Mesenchymal stem cell (in vitro differentiated cells and primary cell): ENCODE measurements at regions not wholly inside any gene's neighbourhood (a gene's known extent, or its start where the extent isn't known, plus 50 kb on each side); places are given as distances from the start of the nearest gene placed in this dataset.
A peak's percentile ranks its signal among the peaks of the same experiment; 100 is the strongest.

Experiments used
- DNase-seq: peaks from one replicate; pipeline ENCODE4 v3.0.0-alpha.2; 2013
- H2AFZ ChIP-seq: one replicate; pipeline ENCODE4 v1.6.1; 2013; ENCODE audit warnings: low read depth, mild to moderate bottlenecking, control low read depth, inconsistent platforms, low read length, moderate library complexity
- H2AK5ac ChIP-seq: 2 replicates; pipeline ENCODE4 v1.6.1; 2013; ENCODE audit warnings: low read length, moderate library complexity, mild to moderate bottlenecking, inconsistent platforms; ENCODE audit not compliant: severe bottlenecking
- H2BK120ac ChIP-seq: one replicate; pipeline ENCODE4 v1.6.1; 2013; ENCODE audit warnings: low read depth, mild to moderate bottlenecking, inconsistent platforms, low read length, moderate library complexity
- H2BK12ac ChIP-seq, 2 experiments: one replicate each; pipeline ENCODE4 v1.6.1; 2013; ENCODE audit warnings: inconsistent platforms in 2 of 2, low read length in 2 of 2, mild to moderate bottlenecking in 2 of 2, moderate library complexity in 2 of 2, control low read depth in 1 of 2
- H2BK15ac ChIP-seq: one replicate; pipeline ENCODE4 v1.6.1; 2013; ENCODE audit warnings: mild to moderate bottlenecking, low read depth, inconsistent platforms; ENCODE audit not compliant: poor library complexity, severe bottlenecking
- H2BK5ac ChIP-seq: 2 replicates; pipeline ENCODE4 v1.6.1; 2013; ENCODE audit warnings: low read depth, mild to moderate bottlenecking, low read length, control low read depth, inconsistent platforms; ENCODE audit not compliant: poor library complexity, severe bottlenecking
- H3K14ac ChIP-seq, 2 experiments: one replicate each; pipeline ENCODE4 v1.6.1; 2013; ENCODE audit warnings: inconsistent platforms in 2 of 2, low read length in 2 of 2, control low read depth in 1 of 2, mild to moderate bottlenecking in 1 of 2, moderate library complexity in 1 of 2
- H3K18ac ChIP-seq, 2 experiments: one replicate each; pipeline ENCODE4 v1.6.1; 2013; ENCODE audit warnings: inconsistent platforms in 2 of 2, low read length in 2 of 2, control low read depth in 1 of 2, low read depth in 1 of 2, mild to moderate bottlenecking in 1 of 2
- H3K23ac ChIP-seq, 2 experiments: one replicate each; pipeline ENCODE4 v1.6.1; 2013; ENCODE audit warnings: inconsistent platforms in 2 of 2, low read length in 2 of 2, mild to moderate bottlenecking in 2 of 2, moderate library complexity in 2 of 2, control low read depth in 1 of 2
- H3K27ac ChIP-seq: 2 replicates; pipeline ENCODE4 v1.5.1; 2013; ENCODE audit warnings: mild to moderate bottlenecking, moderate library complexity, low read length, control low read depth, inconsistent platforms; ENCODE audit not compliant: poor library complexity, severe bottlenecking
- H3K27me3 ChIP-seq, 2 experiments: 2 replicates each; pipeline versions ENCODE4 v1.6.1 to v1.7.0; 2013; ENCODE audit warnings: low read length in 2 of 2, mild to moderate bottlenecking in 2 of 2, moderate library complexity in 2 of 2, control low read depth in 1 of 2, inconsistent platforms in 1 of 2; ENCODE audit not compliant: control insufficient read depth in 1 of 2, insufficient read depth in 1 of 2
- H3K36me3 ChIP-seq, 2 experiments: 2 replicates each; pipeline versions ENCODE4 v1.6.1 to v1.7.0; 2013; ENCODE audit warnings: low read length in 2 of 2, control low read depth in 1 of 2, inconsistent platforms in 1 of 2, low read depth in 1 of 2, mild to moderate bottlenecking in 1 of 2; ENCODE audit not compliant: insufficient read depth in 2 of 2, control insufficient read depth in 1 of 2
- H3K4ac ChIP-seq, 2 experiments: one replicate each; pipeline ENCODE4 v1.6.1; 2013; ENCODE audit warnings: inconsistent platforms in 2 of 2, low read length in 2 of 2, mild to moderate bottlenecking in 2 of 2, moderate library complexity in 2 of 2, control low read depth in 1 of 2, low read depth in 1 of 2
- H3K4me1 ChIP-seq: 2 replicates; pipeline ENCODE4 v1.6.1; 2013; ENCODE audit warnings: low read depth, low read length, control low read depth; ENCODE audit not compliant: control insufficient read depth, insufficient read depth
- H3K4me2 ChIP-seq: 2 replicates; pipeline ENCODE4 v1.6.1; 2013; ENCODE audit warnings: low read length, mild to moderate bottlenecking, inconsistent platforms; ENCODE audit not compliant: poor library complexity, severe bottlenecking
- H3K4me3 ChIP-seq, 2 experiments: 2 replicates each; pipeline versions ENCODE4 v1.5.1 to v1.7.0; 2013; ENCODE audit warnings: low read length in 2 of 2, mild to moderate bottlenecking in 2 of 2, control low read depth in 1 of 2, low read depth in 1 of 2; ENCODE audit not compliant: insufficient read depth in 1 of 2
- H3K79me1 ChIP-seq: replicated peaks from 2 replicates; pipeline ENCODE4 v1.6.1; 2013; ENCODE audit warnings: mild to moderate bottlenecking, control low read depth, low read length, inconsistent platforms; ENCODE audit not compliant: poor library complexity, severe bottlenecking
- H3K9ac ChIP-seq: 2 replicates; pipeline ENCODE4 v1.7.0; 2013; ENCODE audit warnings: mild to moderate bottlenecking, low read length, moderate library complexity
- H3K9me3 ChIP-seq: 2 replicates; pipeline ENCODE4 v1.7.0; 2013; ENCODE audit warnings: mild to moderate bottlenecking, low read length; ENCODE audit not compliant: control insufficient read depth
- H4K8ac ChIP-seq: one replicate; pipeline ENCODE4 v1.6.1; 2013; ENCODE audit warnings: inconsistent platforms, mild to moderate bottlenecking, low read length, moderate library complexity
- H4K91ac ChIP-seq: one replicate; pipeline ENCODE4 v1.6.1; 2013; ENCODE audit warnings: mild to moderate bottlenecking, low read length, inconsistent platforms
- WGBS: methylation state at CpG from one replicate; pipeline ENCODE4 v1.1.7; 2013; ENCODE audit warnings: mixed read lengths; 5-methylcytosine and 5-hydroxymethylcytosine counted together

GRCh38 chr10:121158988-121159579 is 307.9 kb downstream of the WDR11 start:
- Histone ChIP-seq H3K4me2 (no peak overlapping the region), H3K27me3 (no peaks in the 10 kb centered on the region), H3K4ac (no peak overlapping the region), H2BK5ac (no peak overlapping the region), H3K9me3 (peaks cover 17% of the 10 kb centered on the region), H2AFZ (no peak overlapping the region), H3K9ac (no peak overlapping the region), H2AK5ac (no peak overlapping the region), H3K4me3 (no peak overlapping the region), H3K23ac (no peak overlapping the region), H3K18ac (no peak overlapping the region), H2BK15ac (no peak overlapping the region), H3K36me3 (no peaks in the 10 kb centered on the region), H2BK120ac (no peak overlapping the region), H4K8ac (no peak overlapping the region), H3K14ac (no peak overlapping the region), H2BK12ac (no peak overlapping the region), H3K27ac (no peak overlapping the region), H3K79me1 (no peaks in the 10 kb centered on the region), H4K91ac (no peak overlapping the region), H3K4me1 (no peaks in the 10 kb centered on the region)
- WGBS, result 94% methylated on average over 2 of the region's 2 CpGs
- no peak for DNase-seq

- 94% methylated on average over 5 of the region's 5 CpGs for WGBS
These were observed 308.5 kb downstream of the WDR11 start for GRCh38 chr10:121159670-121160069.

GRCh38 chr10:121165276-121165675 is 314.1 kb downstream of the WDR11 start:
- no peaks in the 10 kb centered on the region for H3K27me3 ChIP-seq
- peak; percentile 4 for DNase-seq
- H3K23ac ChIP-seq, result no peak overlapping the region
- no peak overlapping the region for H2AK5ac ChIP-seq
- no peak overlapping the region for H3K27ac ChIP-seq
- H2AFZ ChIP-seq, result no peak overlapping the region
- H3K4me1 ChIP-seq, result no peaks in the 10 kb centered on the region
- H3K36me3 ChIP-seq, result no peaks in the 10 kb centered on the region
- H3K18ac ChIP-seq, result no peak overlapping the region
- H4K91ac ChIP-seq, result no peak overlapping the region
- no peak overlapping the region for H3K4ac ChIP-seq
- H2BK5ac ChIP-seq, result no peak overlapping the region
- 73% methylated on average over 3 of the region's 4 CpGs for WGBS
- peaks cover 17% of the 10 kb centered on the region for H3K9me3 ChIP-seq
- H3K4me2 ChIP-seq, result no peak overlapping the region
- H2BK120ac ChIP-seq, result no peak overlapping the region
- no peak overlapping the region for H2BK15ac ChIP-seq
- H3K4me3 ChIP-seq, result no peak overlapping the region
- no peak overlapping the region for H3K14ac ChIP-seq
- no peak overlapping the region for H4K8ac ChIP-seq
- no peaks in the 10 kb centered on the region for H3K79me1 ChIP-seq
- H2BK12ac ChIP-seq, result no peak overlapping the region
- no peak overlapping the region for H3K9ac ChIP-seq

More at GRCh38 chr10:121159670-121160069, 308.5 kb downstream of the WDR11 start:
- Histone ChIP-seq H3K4me1 (no peaks in the 10 kb centered on the region), H2AK5ac (no peak overlapping the region), H3K27ac (no peak overlapping the region), H4K8ac (no peak overlapping the region), H2BK120ac (no peak overlapping the region), H2AFZ (no peak overlapping the region), H3K14ac (no peak overlapping the region), H2BK15ac (no peak overlapping the region), H3K4me2 (no peak overlapping the region), H3K4ac (no peak overlapping the region), H3K9me3 (peaks cover 23% of the 10 kb centered on the region), H4K91ac (no peak overlapping the region), H3K9ac (no peak overlapping the region), H3K27me3 (no peaks in the 10 kb centered on the region), H2BK5ac (no peak overlapping the region), H3K23ac (no peak overlapping the region), H3K18ac (no peak overlapping the region), H2BK12ac (no peak overlapping the region), H3K79me1 (no peaks in the 10 kb centered on the region), H3K4me3 (no peak overlapping the region), H3K36me3 (no peaks in the 10 kb centered on the region)
- DNase-seq, result no peak

- no peak overlapping the region for H4K8ac ChIP-seq
These were observed 316.5 kb downstream of the WDR11 start for GRCh38 chr10:121167534-121168243.

More at GRCh38 chr10:121167534-121168243, 316.5 kb downstream of the WDR11 start:
- no peaks in the 10 kb centered on the region for H3K4me1 ChIP-seq
- no peak overlapping the region for H3K4me3 ChIP-seq
- no peaks in the 10 kb centered on the region for H3K36me3 ChIP-seq
- H4K91ac ChIP-seq, result no peak overlapping the region
- no peaks in the 10 kb centered on the region for H3K79me1 ChIP-seq
- H3K27ac ChIP-seq, result no peak overlapping the region
- peaks cover 14% of the 10 kb centered on the region for H3K9me3 ChIP-seq
- no peak overlapping the region for H3K4me2 ChIP-seq
- H3K27me3 ChIP-seq, result no peaks in the 10 kb centered on the region
- H2AK5ac ChIP-seq, result no peak overlapping the region
- H2BK15ac ChIP-seq, result no peak overlapping the region
- H2BK5ac ChIP-seq, result no peak overlapping the region
- no peak overlapping the region for H3K14ac ChIP-seq
- H2AFZ ChIP-seq, result no peak overlapping the region
- no peak overlapping the region for H3K4ac ChIP-seq
- WGBS, result 89% methylated on average over 10 of the region's 10 CpGs
- DNase-seq, result no peak
- H3K18ac ChIP-seq, result no peak overlapping the region
- no peak overlapping the region for H2BK12ac ChIP-seq
- no peak overlapping the region for H3K23ac ChIP-seq
- no peak overlapping the region for H3K9ac ChIP-seq
- H2BK120ac ChIP-seq, result no peak overlapping the region
